ENCODE measurements at regions not wholly inside any gene's neighbourhood (a gene's known extent, or its start where the extent isn't known, plus 50 kb on each side); places are given as distances from the start of the nearest gene placed in this dataset.
A peak's percentile ranks its signal among the peaks of the same experiment; 100 is the strongest.

DNA sequence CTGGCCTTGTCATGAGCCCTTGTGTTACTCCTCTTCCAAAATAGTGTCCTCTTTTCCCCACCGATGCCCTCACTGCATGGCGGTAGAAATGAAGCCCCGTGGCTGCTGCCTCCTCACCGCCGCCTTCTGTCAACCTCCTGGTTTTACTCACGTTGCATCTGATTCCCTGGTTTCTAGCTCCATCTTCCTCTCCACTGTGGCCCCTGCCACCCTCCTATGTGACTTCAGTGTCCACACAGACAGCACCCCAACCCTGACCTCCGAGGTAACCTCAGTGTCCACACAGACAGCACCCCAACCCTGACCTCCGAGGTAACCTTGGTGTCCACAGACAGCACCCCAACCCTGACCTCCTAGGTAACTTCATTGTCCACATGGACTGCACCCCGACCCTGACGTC lies 122.8 kb upstream of the THBS2 start:
- Histone ChIP-seq H3K4me1 (ENCODE audit: control insufficient read depth, insufficient read depth, low read length) (no peaks in the 10 kb centered on the region), H3K27me3 (ENCODE audit: control insufficient read depth, insufficient read depth, low read length) (no peaks in the 10 kb centered on the region), H3K4me3 (ENCODE audit: low read length) (no peak overlapping the region), H3K27ac (ENCODE audit: low read length) (no peak overlapping the region), H3K9me3 (ENCODE audit: control insufficient read depth, insufficient read depth, low read length) (peaks cover 15% of the 10 kb centered on the region), H3K36me3 (ENCODE audit: control insufficient read depth, insufficient read depth, low read length) (no peaks in the 10 kb centered on the region)
- TF ChIP-seq, protein P1, sequence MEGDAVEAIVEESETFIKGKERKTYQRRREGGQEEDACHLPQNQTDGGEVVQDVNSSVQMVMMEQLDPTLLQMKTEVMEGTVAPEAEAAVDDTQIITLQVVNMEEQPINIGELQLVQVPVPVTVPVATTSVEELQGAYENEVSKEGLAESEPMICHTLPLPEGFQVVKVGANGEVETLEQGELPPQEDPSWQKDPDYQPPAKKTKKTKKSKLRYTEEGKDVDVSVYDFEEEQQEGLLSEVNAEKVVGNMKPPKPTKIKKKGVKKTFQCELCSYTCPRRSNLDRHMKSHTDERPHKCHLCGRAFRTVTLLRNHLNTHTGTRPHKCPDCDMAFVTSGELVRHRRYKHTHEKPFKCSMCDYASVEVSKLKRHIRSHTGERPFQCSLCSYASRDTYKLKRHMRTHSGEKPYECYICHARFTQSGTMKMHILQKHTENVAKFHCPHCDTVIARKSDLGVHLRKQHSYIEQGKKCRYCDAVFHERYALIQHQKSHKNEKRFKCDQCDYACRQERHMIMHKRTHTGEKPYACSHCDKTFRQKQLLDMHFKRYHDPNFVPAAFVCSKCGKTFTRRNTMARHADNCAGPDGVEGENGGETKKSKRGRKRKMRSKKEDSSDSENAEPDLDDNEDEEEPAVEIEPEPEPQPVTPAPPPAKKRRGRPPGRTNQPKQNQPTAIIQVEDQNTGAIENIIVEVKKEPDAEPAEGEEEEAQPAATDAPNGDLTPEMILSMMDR (IDR thresholded peaks at IDR 0.05), result no peak
- Mint-ChIP-seq H3K36me3 (peaks cover 10% of the 10 kb centered on the region), H3K27ac (no peak overlapping the region), H3K27me3 (ENCODE audit: low read depth in 2 of 2) (peaks cover 0 to 2% of the 10 kb centered on the region in 2 donors), H3K9me3 (peaks cover 2 to 6% of the 10 kb centered on the region in 2 donors), H3K4me3 (no peak overlapping the region), H3K4me1 (no peaks in the 10 kb centered on the region)
- intact Hi-C loops (cut with micrococcal nuclease), result no loop called here
- no peak for ATAC-seq
- WGBS (ENCODE audit: insufficient coverage), result 94% methylated on average over 9 of the region's 10 CpGs
- no peak for DNase-seq

DNA sequence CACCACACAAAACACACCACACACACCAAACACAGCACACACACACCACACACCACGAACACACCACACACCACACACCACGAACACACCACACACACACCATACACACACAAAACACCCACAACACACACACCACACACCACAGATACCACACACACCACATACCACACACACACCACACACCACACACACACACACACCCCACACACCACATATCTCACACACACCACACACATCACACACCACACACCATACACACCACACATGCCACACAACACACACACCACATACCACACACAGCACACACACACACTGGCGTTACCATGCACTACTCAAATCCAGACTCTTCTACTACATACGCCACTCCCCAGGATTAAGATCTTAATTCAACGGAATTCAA lies 118.9 kb upstream of the THBS2 start:
- Mint-ChIP-seq H3K4me1 (no peaks in the 10 kb centered on the region), H3K9me3 (peaks cover 2 to 6% of the 10 kb centered on the region in 2 donors), H3K36me3 (peaks cover 10% of the 10 kb centered on the region), H3K27me3 (ENCODE audit: low read depth in 2 of 2) (peaks cover 0 to 2% of the 10 kb centered on the region in 2 donors), H3K27ac (no peak overlapping the region), H3K4me3 (no peak overlapping the region)
- no peaks in the 10 kb centered on the region for H3K36me3 ChIP-seq (ENCODE audit: control insufficient read depth, insufficient read depth, low read length)
- DNase-seq, result no peak
- no peak overlapping the region for H3K27ac ChIP-seq (ENCODE audit: low read length)
- ATAC-seq, result no peak
- peaks cover 16% of the 10 kb centered on the region for H3K9me3 ChIP-seq (ENCODE audit: control insufficient read depth, insufficient read depth, low read length)
- TF ChIP-seq, protein P1 (IDR thresholded peaks at IDR 0.05), result no peak
- H3K27me3 ChIP-seq (ENCODE audit: control insufficient read depth, insufficient read depth, low read length), result no peaks in the 10 kb centered on the region
- WGBS (ENCODE audit: insufficient coverage), result 75% methylated on average over 5 of the region's 5 CpGs
- H3K4me3 ChIP-seq (ENCODE audit: low read length), result no peak overlapping the region
- H3K4me1 ChIP-seq (ENCODE audit: control insufficient read depth, insufficient read depth, low read length), result no peaks in the 10 kb centered on the region
- intact Hi-C loops (cut with micrococcal nuclease), result no loop called here

DNA sequence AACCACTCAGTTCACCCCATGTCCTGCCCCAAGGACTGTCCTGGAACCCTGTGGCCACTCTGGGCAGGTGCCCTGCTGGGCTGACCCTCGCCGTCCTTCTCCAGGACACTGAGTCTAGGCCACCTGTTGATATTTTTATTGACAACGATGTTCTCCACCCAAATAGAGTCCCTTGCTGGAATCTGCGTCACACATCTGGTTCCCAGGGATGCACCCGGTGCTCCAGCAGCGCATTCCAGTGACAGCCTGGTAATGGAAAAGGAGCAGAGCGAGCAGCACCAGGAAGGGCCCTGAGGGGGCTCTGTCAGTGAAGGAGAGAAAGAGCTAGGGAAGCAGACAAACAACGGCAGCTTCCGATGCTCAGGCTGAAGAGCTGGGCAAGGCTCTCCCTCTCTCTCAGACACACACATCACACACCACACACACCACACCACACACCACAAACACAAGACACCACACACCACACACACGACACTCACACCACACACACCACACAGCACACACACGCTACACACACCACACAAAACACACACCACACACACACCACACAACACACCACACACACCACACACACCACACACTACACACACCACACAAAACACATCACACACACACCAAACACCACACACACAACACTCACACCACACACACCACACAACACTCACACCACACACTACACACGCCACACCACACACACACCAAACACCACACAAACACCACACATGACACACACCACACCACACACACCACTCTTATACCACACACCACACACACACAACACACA lies 117.9 kb upstream of the THBS2 start:
- Mint-ChIP-seq H3K27ac (no peak overlapping the region), H3K4me3 (peak overlapping the region; percentile 47), H3K9me3 (peaks cover 2 to 6% of the 10 kb centered on the region in 2 donors), H3K36me3 (peaks cover 8% of the 10 kb centered on the region), H3K4me1 (no peaks in the 10 kb centered on the region), H3K27me3 (ENCODE audit: low read depth in 2 of 2) (no peaks in the 10 kb centered on the region)
- H3K4me1 ChIP-seq (ENCODE audit: control insufficient read depth, insufficient read depth, low read length), result no peaks in the 10 kb centered on the region
- TF ChIP-seq, protein P1 (IDR thresholded peaks at IDR 0.05), result no peak
- 84% methylated on average over 12 of the region's 12 CpGs for WGBS (ENCODE audit: insufficient coverage)
- ATAC-seq (peak in 2 of 3 donors; percentile 24 to 25), DNase-seq (no peak)
- peaks cover 14% of the 10 kb centered on the region for H3K9me3 ChIP-seq (ENCODE audit: control insufficient read depth, insufficient read depth, low read length)
- intact Hi-C loops (cut with micrococcal nuclease), result no loop called here
- no peaks in the 10 kb centered on the region for H3K36me3 ChIP-seq (ENCODE audit: control insufficient read depth, insufficient read depth, low read length)
- no peak overlapping the region for H3K4me3 ChIP-seq (ENCODE audit: low read length)
- no peak overlapping the region for H3K27ac ChIP-seq (ENCODE audit: low read length)
- no peaks in the 10 kb centered on the region for H3K27me3 ChIP-seq (ENCODE audit: control insufficient read depth, insufficient read depth, low read length)
